Stimulated activated CD8-positive, alpha-beta memory T cell treated with anti-CD3 and anti-CD28 coated beads, Interleukin-4, amount 100 ng/mL, for 1 hour (primary cell): ENCODE measurements at regions not wholly inside any gene's neighbourhood (a gene's known extent, or its start where the extent isn't known, plus 50 kb on each side); places are given as distances from the start of the nearest gene placed in this dataset.

ENCODE experiments used
- DNase-seq, 2 donors: peaks; one replicate each; pipeline ENCODE4 v3.0.0-alpha.2; 2020; ENCODE audit warnings: low read depth in 2 of 2, low spot score in 1 of 2

DNA sequence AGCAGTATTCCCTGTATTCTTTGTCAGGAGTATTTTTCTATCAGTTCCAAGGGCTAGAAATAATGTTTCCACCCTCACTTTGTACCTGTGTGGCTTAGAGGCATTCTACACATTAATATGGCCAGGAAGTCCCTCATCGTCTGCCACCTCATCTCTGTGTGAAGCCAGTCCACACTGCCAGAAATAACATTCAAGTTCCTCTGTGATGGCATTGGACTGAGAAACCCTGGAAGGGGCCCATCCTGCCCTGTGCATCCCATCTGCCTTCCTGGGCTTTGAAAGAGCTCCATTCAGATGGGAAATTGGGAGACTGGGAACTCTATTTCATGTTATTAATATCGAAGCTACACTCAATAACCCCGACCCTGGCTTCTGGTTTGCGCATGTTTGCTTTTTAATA lies 497.2 kb upstream of the CDH5 start:
- no peak for DNase-seq

DNA sequence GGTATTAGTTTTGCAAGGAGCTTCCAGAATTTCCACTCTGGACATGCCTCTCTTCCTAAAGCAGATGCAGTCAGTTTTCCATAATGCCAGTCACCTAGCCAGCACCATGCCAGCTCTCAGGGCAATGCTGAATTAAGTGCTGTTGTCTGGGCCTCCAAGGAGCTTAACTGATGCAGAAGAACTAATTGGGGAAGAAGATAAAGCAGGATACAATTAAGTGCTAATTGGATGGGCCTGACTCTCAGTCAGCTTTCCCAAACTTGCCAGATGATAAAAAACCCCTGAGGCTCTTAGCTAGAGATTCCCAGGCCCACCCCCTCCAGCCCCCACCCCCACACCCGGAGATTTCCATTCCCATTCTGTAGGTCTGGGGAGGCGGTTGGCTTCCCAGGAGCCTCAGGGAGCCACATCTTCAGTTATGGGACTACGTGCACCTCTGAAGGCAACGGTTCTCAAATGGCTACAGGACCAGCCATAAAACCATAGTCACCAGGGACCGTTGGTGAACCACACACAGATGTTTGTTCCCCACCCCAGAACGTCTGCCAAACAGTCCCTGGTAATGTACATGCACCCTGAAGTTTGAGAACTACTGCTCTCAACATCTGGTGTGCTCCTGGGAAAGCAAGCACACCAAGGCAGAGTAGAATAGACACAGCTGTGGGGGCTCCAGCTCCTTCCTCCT lies 499.1 kb upstream of the CDH5 start:
- no peak for DNase-seq

DNA sequence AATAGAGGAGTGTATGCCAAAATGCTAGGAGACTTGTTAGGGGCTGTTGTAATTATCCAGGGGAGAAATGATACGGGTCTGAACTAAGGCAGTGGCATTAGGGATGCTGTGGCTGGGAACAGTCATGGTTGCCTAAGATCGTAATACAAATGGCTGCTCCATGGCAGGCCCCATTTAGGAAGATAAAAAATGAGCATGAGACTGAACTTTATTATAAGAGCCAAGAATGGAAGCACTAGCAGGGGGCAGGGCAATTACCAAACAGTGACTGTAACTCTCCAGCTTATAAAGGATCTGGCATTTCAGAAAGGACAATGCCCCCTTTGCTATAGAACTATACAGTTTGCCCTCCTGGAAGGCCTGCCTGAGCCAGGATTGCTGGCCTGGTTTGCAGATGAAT lies 503.3 kb upstream of the CDH5 start:
- no peak for DNase-seq

DNA sequence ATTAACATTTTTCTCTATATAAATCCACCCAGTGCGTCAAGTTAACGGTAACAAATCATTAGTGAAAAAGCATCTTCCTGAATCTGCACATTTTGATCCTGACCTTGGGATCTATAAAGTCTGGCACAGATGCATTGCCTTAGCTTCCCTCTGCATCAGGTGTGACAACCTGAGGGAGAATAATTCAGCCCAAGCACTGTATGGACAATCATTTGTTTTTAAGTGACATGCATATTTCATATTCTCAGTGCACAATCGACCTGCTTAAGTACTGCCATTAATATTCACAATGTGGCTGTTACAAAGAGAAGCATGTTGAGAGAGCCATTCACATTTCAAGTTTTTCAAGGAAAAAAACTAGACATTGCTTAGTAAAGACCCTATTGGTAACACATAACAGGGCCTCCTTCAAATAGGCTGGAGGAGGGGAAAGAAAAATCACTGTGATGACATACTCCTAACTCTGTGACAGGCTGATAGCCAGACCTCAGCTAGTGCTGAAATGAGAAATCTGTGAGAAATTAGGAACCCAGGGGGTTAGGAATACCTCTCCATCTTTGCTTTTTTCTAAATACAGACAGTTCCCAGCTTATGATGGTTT lies 505.3 kb upstream of the CDH5 start:
- no peak for DNase-seq

DNA sequence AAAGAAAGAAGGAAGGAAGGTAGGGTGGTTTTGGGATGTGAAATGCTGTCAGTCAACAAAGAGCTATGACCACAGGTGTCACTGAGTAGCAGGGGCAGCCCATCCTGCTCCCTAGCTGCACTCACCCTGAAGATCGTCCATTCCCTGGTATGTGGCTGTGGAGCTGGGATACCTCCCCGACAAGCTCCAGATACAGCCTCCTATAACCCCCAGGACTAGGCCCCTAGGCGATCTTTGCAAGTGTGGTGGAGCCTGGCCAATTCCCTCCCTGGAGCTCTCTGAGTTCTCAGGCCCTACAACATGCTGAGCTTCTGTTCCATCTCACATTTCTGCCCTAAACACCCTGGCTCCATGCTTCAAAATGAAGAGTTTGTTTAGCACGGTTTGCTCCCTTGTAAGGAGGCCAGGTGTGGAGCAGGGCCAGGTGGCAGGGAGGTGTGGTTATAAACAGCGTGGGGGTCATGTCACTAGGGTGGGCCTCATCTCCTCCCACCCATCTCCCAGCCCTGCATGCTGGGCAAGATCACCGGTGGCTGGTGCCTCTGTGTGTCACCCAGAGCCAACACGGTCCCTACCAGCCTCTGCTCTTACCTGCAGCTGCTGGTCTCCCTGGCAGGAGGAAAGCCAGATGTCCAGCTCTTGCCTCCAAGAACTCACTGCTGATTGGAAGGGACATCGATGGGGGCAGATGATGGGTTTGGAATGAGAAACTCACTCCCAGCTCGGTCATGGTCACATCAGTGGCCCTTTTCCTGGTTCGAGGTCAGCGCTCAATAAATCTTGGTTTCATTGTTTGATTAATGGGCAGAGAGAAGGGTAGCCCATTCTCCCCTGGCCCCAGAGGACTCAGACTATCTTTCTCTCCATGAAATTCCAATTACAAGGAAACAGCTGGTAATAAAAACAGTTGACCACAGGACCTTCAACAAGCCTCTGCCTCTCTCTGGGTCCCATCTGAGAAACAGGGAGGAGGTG lies 511.0 kb upstream of the CDH5 start:
- no peak for DNase-seq

DNA sequence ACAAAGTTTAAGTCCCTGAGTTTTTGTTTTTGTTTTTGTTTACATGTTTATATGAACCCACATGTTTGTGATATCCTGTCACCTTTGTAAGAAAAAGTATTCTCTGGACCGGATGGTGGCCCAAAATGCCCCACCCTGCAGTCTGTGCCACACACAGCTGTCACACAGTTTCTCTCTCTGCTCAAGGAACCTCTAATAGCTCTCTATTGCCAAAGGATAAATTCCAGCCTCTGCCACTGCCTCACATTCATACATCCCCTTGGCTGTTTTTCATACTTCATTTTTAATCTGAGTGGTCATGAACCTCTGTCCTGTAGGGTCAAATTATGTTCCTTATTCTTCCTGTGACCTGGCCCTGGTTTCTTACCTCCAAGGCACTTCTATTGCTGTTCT lies 520.3 kb upstream of the CDH5 start:
- no peak for DNase-seq

DNA sequence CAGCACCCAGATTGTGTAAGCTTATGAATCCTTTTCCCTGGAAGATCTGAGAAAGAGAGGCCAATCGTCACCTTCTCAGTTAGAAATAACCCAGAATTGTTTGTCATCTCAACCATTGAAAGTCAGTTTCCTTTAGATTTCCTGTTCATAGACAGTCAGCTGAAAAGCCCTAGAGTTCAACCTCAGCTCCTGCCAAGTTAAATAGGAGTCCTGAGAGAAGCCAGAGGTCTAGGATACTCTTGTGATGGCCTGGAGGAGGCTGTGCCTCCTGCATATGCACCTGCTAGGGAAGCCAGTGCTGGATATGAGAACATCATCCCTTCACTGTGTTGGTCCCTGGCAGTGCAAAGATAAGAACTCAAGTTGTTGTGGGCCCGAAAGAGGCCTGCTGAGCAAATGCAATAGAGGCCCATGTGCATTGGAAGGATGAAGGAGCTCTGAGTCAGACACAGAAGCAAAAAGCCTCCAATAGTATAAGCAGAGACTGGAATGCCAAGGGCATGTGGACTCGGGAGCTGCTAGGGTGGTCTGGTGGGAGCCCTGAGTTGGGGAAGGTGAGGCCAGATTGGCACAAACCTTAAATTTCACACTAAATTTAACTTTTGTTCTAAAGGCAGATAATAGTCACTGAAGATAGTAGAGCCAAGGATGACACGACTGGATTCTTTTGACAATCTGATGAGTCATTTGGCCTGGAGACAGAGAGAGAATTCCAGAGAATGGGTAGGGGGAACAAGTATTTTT lies 520.9 kb upstream of the CDH5 start:
- DNase-seq, result no peak

DNA sequence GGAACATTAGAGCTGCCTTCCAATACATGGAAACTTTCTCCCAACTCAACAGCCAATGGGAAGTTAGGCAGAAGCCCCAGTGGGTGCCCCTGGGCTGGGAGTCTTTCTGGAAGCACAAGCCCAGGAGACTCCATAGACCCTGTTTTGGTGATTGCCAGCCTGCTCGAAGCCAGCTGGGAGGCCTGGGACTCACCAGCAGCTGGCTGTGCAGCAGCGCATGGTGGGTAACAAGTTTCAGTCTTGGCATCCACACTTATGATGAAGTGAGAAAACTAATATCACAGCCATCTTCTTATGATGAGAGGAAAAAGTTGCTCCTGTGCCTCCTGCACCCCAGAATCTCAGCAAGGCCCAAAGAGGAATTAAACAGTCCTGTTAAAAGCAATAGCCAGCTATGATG lies 522.5 kb upstream of the CDH5 start:
- no peak for DNase-seq

DNA sequence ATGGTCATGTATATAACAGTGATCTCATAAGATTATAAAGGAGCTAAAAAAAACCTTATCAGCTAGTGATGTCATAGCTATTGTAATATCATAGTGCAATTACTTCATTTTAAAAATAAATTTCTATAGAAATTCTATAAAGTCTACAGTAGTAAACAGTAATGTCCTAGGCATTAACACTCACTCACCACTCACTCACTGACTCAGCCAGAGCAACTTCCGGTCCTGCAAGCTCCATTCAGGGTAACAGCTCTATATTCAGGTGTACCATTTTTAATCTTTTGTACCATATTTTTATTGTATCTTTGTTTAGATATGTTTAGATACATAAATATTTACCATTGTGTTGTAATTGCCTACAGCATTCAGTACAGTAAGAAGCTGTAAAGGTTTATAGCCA lies 524.4 kb upstream of the CDH5 start:
- no peak for DNase-seq

DNA sequence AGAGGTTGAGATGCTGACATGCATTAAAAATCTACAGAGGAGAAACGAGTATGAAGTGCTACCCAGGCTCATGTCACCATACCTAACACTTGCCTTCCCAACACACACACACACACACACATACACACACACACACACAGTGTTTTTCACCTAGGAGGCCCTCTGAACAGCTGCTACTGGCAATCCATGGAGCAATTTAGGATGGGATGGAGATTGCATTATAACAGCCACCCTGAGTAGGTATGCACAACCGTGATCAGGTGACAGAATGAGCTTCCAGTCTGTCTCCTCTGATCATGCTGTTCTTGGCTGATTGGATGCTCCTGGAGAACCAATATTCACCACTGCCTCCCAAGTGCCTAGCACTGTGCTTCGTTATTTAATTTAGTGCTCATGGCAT lies 528.5 kb upstream of the CDH5 start:
- no peak for DNase-seq

DNA sequence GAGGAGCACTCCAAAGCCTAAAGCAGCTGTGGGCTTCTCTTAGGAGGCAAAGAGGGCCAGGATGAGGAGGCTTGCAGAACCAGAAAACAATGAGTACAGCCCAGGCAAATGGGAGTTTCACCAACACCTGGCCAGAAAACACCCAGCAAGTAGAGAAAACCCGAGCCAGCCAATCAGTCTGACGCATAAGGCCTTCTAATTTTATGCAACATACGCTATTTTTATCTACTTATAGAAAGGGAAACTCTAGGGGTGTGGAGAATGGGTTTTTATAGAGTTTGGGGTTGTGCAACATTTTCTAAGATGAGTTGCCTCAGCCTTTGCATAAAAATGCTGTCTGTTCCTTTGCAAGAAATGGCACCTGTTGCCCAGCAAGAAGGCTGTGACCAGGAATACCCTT lies 529.0 kb upstream of the CDH5 start:
- DNase-seq, result no peak

DNA sequence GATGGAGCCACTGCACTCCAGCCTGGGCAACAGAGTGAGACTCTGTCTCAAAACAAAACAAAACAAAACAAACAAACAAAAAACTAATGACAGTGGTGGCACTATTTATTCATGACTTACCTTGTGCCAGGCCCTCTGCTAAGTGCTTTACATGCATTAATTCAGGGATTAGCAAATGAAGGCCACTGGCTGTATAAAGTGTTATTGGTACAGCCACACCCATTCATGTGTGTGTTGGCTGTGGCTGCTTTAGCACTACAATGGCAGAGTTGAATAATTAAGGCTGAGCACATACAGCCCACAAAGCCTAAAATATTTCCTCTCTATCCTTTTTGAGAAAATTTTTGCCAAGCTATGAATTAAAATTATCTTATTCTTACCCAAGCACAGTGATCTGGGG lies 531.8 kb upstream of the CDH5 start:
- no peak for DNase-seq

DNA sequence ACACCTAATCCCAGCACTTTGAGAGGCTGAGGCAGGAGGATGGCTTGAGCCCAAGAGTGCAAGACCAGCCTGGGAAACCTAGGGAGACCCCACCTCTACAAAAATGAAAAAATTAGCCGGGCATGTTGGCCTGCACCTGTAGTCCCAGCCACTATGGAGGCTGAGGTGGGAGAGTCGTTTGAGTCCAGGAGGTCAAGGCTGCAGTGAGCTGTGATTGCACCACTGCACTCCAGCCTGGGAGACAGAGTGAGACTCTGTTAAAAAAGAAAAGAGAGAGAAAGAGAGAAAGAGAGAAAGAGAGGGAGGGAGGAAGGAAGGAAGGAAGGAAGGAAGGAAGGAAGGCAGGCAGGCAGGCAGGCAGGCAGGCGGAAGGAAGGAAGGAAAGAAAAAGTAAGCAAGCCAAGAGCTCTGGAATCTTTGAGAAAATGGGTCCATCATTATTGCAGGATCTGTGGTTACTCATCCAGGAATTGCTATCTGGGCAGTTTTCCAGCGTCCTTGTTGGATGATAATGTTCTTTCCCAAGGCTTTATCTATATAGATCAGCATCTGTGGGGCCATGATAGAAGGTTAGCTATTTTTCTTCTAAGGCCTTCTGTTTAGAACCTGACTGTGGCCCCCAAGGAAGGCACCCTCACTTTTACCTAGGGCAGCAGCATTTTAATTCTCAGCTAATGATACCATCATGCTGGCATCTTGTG lies 533.2 kb upstream of the CDH5 start:
- DNase-seq, result no peak

DNA sequence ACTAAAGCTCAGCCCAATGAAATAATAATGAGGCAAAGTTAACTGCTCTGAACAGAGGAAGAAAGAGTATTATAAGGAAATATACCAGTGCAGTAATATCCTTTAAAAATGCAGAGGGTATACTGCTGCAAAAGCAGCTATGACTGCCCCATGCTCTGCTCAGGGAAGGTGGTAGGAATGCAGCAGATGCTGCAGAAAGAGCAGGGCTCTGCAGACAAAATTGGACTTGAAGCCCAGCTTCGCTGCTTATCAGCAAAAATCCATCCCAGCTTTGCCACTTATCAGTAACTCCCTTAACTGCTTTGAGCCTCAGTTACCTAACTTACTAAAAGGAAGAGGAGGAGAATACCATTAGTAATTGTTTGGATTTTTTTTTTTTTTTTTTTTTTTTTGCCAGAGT lies 533.8 kb upstream of the CDH5 start:
- DNase-seq, result no peak

DNA sequence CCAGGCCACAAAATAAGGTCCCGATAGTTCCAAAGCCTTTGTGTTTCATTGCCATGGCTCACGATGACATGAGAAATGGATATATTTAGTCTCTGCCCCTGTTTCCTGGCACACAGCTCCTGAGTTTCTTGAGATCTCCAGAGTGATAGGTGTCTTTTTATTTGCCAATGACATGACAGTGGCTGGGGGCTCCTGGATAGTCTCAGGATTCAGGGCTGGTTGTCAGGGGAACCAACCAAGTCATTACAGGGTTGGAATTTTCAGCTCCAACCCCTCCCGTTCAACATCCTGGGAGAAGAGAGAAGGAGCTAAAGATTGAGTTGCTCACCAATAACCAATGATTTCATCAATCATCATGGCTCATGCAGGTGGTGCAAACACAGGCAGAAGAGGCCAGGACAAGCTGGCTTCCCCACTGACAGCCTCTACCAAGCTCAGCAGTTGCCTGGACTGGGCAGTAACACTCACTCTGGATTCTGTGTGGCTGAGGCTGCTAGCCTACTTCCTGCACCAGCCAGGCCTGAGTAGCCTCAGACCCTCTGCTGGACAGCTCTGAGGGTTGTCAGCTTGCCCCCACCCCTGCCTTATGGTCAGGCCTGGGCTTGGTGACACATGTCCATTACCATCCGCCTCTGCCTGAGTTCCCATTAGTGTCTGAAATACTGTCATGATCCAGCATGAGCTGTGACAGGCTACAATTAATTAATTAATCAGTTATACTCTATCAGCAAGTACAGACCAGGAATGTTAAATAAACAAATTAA lies 534.4 kb upstream of the CDH5 start:
- no peak for DNase-seq

DNA sequence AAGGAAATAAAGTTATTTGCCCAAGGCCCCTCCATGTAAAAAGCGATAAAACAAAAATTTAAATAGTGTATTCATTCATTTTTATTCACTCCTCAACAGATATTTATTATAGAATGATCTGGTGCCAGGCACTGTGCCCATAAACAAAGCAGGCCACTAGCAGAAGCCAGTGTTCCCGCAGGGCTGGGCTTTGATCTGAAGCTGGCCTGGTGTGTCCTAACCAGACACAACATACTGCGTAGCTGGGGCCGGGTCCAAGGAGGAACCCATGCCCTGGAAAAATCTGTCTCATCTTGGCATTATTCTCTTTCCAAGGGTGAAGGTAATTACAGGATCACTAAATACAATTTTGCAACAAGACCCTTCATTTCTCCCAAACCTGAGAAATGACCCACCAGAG lies 537.4 kb upstream of the CDH5 start:
- no peak for DNase-seq

DNA sequence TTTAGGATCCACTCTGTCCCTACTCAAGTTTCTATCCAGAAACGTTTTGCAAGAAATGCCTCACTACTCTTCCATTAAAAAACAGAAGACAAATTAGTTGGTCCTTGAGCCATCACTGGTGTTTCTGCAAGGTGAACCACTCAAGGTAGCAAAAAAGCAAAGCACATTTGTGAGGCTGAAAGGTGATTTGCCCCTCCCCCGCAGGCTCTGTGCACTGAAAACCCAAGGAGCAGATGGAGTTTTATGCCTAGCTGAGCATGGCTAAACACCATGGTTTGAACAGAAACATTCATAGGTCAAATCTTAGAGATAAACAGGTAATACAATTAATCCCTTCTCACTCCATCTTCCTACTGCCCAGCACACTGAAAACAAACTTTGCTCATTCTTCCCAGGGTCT lies 538.2 kb upstream of the CDH5 start:
- no peak for DNase-seq

DNA sequence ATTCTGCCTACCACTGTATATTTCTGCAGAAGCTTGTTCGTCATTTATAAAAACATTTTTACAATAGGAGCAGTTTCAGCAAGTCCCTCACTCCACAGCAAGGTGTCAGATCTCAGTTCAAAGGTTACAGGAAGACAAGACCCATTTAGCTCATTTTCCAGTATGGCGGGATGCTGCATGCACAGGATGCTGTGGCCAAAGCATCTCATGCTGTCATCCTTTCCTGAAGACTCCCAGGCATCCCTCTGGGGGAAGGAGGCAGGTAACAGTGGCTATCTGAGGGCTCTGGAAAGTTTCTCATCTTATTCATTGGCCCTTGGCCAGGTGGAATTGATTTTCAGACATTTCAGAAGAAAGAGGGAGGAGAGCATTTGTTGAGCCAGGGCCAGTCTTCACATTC lies 539.3 kb upstream of the CDH5 start:
- DNase-seq, result no peak

DNA sequence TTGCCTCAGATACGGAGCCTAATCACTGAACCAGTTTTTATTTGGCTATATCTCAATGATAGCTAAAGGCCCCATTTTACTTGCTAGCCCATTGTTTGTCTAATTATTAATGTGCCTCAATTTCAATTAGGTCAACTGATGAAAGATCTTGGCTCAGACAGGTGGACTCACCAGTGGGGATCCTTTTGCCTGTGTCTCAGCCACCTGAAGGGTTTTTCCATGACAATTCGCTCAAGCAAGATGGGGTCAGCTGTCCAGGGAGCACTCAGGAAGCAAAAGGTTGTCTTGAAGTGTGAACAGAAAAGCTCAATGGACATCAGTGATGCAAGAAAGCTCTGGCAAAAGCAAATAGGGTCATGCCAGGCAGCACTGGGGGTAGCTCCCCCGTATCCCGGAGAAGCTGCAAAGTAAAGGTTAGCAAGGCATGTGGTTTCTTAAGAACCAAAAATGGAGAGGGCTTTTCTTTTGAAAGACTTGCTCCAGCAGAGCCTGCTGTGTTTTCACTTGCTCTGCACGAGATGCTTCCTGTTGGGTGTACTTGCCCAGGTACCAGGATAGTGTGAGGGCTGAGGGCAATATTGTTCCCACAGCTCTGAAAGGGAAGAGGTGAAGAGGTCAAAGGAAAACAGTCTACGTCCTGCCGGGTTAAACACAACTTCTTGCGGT lies 541.2 kb upstream of the CDH5 start:
- no peak for DNase-seq

DNA sequence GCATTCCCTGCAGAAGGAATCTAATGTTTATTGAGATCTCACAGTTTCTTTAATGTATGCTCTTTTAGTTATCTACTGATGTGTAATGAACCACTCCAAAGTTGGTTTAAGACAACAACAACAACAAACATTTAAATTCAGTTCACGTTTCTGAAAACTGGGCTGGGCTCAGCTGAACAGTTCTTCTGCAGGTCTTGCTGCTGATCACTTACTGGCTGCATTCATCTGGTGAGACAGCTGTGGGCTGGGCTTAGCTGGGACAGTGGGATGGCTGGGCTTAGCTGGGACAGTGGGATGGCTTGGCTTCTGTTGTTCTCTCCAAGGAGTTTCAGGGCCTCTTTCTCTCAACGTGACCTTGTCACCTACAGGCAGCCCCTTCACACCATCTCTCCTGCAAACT lies 544.3 kb upstream of the CDH5 start:
- DNase-seq, result no peak
